ENCODE measurements at regions not wholly inside any gene's neighbourhood (a gene's known extent, or its start where the extent isn't known, plus 50 kb on each side); places are given as distances from the start of the nearest gene placed in this dataset.

- ChIA-PET CTCF (interaction anchor here (0.8 to 1.8 kb wide), 4 partner anchors 18 to 236 kb away, joined by 3 to 7 read pairs (median 3); no protein-coding TSS in a partner anchor), POLR2A (no interaction called here)
- no peak for DNase-seq (ENCODE audit: extremely low spot score)
- TF ChIP-seq CTCF (IDR thresholded peaks at IDR 0.05; ENCODE audit: control extremely low read depth, extremely low read depth, low read depth, missing control alignments): no peak
These were observed 142.4 kb downstream of the SOCS6 start for GRCh38 chr18:70431203-70431624.

- POLR2A ChIA-PET: no interaction called here
- no peak for DNase-seq (ENCODE audit: extremely low spot score)
- no peak for TF ChIP-seq CTCF (IDR thresholded peaks at IDR 0.05; ENCODE audit: control extremely low read depth, extremely low read depth, low read depth, missing control alignments)
- CTCF ChIA-PET: interaction anchor here (0.8 to 1.8 kb wide), 4 partner anchors 19 to 235 kb away, joined by 3 to 7 read pairs (median 3); no protein-coding TSS in a partner anchor
These were observed 141.8 kb downstream of the SOCS6 start for GRCh38 chr18:70430501-70431173.

GRCh38 chr18:70429847-70430500, 141.1 kb downstream of the SOCS6 start:
- no peak for TF ChIP-seq CTCF (IDR thresholded peaks at IDR 0.05; ENCODE audit: control extremely low read depth, extremely low read depth, low read depth, missing control alignments)
- DNase-seq (ENCODE audit: extremely low spot score): no peak
- ChIA-PET CTCF (interaction anchor here (0.7 to 1.8 kb wide), 4 partner anchors 20 to 235 kb away, joined by 3 to 7 read pairs (median 4); no protein-coding TSS in a partner anchor), POLR2A (no interaction called here)

- POLR2A ChIA-PET: no interaction called here
- TF ChIP-seq CTCF (IDR thresholded peaks at IDR 0.05; ENCODE audit: control extremely low read depth, extremely low read depth, low read depth, missing control alignments): no peak
- DNase-seq (ENCODE audit: extremely low spot score): peak; percentile 64
- CTCF ChIA-PET: interaction anchor here (1.0 to 1.9 kb wide), 3 partner anchors 27 to 233 kb away, joined by 3 to 4 read pairs (median 3); no protein-coding TSS in a partner anchor
These were observed 139.6 kb downstream of the SOCS6 start for GRCh38 chr18:70428439-70428838.

GRCh38 chr18:70426818-70427217, 138.0 kb downstream of the SOCS6 start:
- POLR2A ChIA-PET: no interaction called here

More at GRCh38 chr18:70426818-70427217, 138.0 kb downstream of the SOCS6 start:
- no peak for TF ChIP-seq CTCF (IDR thresholded peaks at IDR 0.05; ENCODE audit: control extremely low read depth, extremely low read depth, low read depth, missing control alignments)
- CTCF ChIA-PET: interaction anchor here (1.1 to 1.9 kb wide), 3 partner anchors 11 to 255 kb away, joined by 3 to 5 read pairs (median 4); no protein-coding TSS in a partner anchor
- DNase-seq (ENCODE audit: extremely low spot score): no peak

Data from GM10248 (cell line).